KMS-11 (cell line): ENCODE measurements at regions not wholly inside any gene's neighbourhood (a gene's known extent, or its start where the extent isn't known, plus 50 kb on each side); places are given as distances from the start of the nearest gene placed in this dataset.

Experiments
- H2AFZ ChIP-seq: fragments of 200-600 bp; sonication (generic); 2 replicates; pipeline ENCODE4 v1.6.1; 2016; ENCODE audit warnings: antibody characterized with exemption, mixed run types, low read depth
- H3K27ac ChIP-seq: fragments of 200-600 bp; sonication (generic); 2 replicates; pipeline ENCODE4 v1.6.1; 2016; ENCODE audit warnings: mild to moderate bottlenecking, mixed run types
- H3K27me3 ChIP-seq: fragments of 200-600 bp; sonication (generic); 2 replicates; pipeline ENCODE4 v1.6.1; 2017; ENCODE audit warnings: mild to moderate bottlenecking, low read depth, mixed run types, moderate library complexity; ENCODE audit not compliant: insufficient read depth
- H3K36me3 ChIP-seq: fragments of 200-600 bp; sonication (generic); 2 replicates; pipeline ENCODE4 v1.6.1; 2017; ENCODE audit warnings: mild to moderate bottlenecking, mixed run types; ENCODE audit not compliant: insufficient read depth
- H3K4me1 ChIP-seq: fragments of 200-600 bp; sonication (generic); 2 replicates; pipeline ENCODE4 v1.6.1; 2016; ENCODE audit warnings: mild to moderate bottlenecking, low read depth, mixed run types; ENCODE audit not compliant: poor library complexity, severe bottlenecking
- H3K4me2 ChIP-seq: fragments of 200-600 bp; sonication (generic); 2 replicates; pipeline ENCODE4 v1.7.0; 2016; ENCODE audit warnings: mild to moderate bottlenecking, mixed run types
- H3K4me3 ChIP-seq: fragments of 200-600 bp; sonication (generic); IDR thresholded peaks from 2 replicates; pipeline ENCODE4 v1.6.1; 2017; ENCODE audit warnings: low read depth, low read length, mixed read lengths; ENCODE audit not compliant: insufficient read depth
- H3K79me2 ChIP-seq: fragments of 200-600 bp; sonication (generic); 2 replicates; pipeline ENCODE4 v1.6.1; 2016; ENCODE audit warnings: low read depth, mixed run types; ENCODE audit not compliant: insufficient read depth
- H3K9ac ChIP-seq: fragments of 200-600 bp; sonication (generic); 2 replicates; pipeline ENCODE4 v1.6.1; 2016; ENCODE audit warnings: mild to moderate bottlenecking, mixed run types
- H4K20me1 ChIP-seq: fragments of 200-600 bp; sonication (generic); 2 replicates; pipeline ENCODE4 v1.6.1; 2016; ENCODE audit warnings: mild to moderate bottlenecking, mixed run types; ENCODE audit not compliant: insufficient read depth
- TF ChIP-seq, protein P1 (sequence below): fragments of 200-600 bp; sonication (generic); conservative IDR thresholded peaks from 2 replicates; pipeline ENCODE4 v1.6.1; 2017; ENCODE audit warnings: low read depth, mild to moderate bottlenecking, antibody characterized with exemption, low read length, moderate library complexity, mixed read lengths

DNA sequence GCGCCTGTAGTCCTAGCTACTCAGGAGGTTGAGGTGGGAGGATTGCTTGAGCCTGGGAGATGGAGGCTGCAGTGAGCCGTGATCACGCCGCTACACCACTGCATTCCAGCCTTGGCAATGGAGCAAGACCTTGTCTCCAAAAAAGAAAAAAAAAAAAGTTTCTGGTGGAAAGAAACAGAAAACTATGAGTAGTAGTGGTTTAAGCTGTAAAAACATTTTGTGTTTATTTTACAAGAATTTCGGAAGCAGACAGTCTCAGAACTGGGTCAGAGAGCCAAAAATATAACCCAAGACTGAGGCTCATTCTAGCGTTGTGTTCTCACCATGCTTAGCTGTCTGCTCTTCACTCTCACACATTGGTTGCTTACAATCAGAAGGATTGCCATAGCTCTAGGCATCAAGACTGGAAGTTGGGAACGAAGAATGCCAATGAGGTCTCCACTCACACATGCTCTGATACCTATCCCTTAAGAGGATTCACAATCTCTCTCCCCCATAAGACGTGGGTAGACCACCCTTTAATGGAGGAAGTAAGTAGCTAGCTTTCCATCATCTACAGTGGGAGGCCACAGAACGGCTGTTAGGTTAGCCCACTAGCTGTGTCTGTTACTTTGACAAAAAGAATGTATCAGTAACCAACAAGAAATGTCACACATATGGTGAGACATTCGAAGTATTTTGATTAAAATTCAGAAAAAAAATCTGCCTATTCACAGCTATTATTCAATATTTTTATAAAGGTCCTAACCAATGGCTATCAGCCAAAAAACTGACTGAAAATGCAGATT is 117.6 kb upstream of the RASSF8 start:
- Histone ChIP-seq H3K9ac (no peak overlapping the region), H3K4me1 (no peaks in the 10 kb centered on the region), H3K27me3 (no peaks in the 10 kb centered on the region), H3K4me3 (no peak overlapping the region), H3K36me3 (no peaks in the 10 kb centered on the region), H3K4me2 (no peak overlapping the region), H4K20me1 (no peaks in the 10 kb centered on the region), H3K27ac (no peak overlapping the region), H2AFZ (no peak overlapping the region), H3K79me2 (no peaks in the 10 kb centered on the region)
- TF ChIP-seq, protein P1, sequence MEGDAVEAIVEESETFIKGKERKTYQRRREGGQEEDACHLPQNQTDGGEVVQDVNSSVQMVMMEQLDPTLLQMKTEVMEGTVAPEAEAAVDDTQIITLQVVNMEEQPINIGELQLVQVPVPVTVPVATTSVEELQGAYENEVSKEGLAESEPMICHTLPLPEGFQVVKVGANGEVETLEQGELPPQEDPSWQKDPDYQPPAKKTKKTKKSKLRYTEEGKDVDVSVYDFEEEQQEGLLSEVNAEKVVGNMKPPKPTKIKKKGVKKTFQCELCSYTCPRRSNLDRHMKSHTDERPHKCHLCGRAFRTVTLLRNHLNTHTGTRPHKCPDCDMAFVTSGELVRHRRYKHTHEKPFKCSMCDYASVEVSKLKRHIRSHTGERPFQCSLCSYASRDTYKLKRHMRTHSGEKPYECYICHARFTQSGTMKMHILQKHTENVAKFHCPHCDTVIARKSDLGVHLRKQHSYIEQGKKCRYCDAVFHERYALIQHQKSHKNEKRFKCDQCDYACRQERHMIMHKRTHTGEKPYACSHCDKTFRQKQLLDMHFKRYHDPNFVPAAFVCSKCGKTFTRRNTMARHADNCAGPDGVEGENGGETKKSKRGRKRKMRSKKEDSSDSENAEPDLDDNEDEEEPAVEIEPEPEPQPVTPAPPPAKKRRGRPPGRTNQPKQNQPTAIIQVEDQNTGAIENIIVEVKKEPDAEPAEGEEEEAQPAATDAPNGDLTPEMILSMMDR: no peak

DNA sequence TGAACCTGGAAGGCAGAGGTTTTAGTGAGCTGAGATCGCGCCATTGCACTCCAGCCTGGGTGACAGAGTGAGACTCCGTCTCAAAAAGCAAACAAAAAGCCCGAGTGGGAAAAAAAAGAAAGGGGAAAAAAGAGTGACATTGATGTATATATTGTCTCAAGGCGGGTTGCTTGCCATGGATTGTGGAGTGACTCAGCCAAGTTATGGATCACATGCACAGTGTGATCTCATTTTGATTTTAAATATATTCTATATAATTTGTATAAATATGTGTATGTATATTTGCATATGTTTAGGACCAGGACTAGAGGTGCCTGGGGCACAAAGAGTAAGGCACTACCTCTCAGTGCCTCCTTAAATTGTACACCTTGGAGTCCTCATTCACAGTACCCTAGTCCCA is 116.2 kb upstream of the RASSF8 start:
- no peak overlapping the region for H3K4me3 ChIP-seq
- H2AFZ ChIP-seq: no peak overlapping the region
- no peaks in the 10 kb centered on the region for H3K4me1 ChIP-seq
- H3K27ac ChIP-seq: no peak overlapping the region
- H4K20me1 ChIP-seq: no peaks in the 10 kb centered on the region
- H3K27me3 ChIP-seq: no peaks in the 10 kb centered on the region
- H3K4me2 ChIP-seq: no peak overlapping the region
- no peaks in the 10 kb centered on the region for H3K79me2 ChIP-seq
- H3K9ac ChIP-seq: no peak overlapping the region
- H3K36me3 ChIP-seq: no peaks in the 10 kb centered on the region
- TF ChIP-seq, protein P1: no peak

DNA sequence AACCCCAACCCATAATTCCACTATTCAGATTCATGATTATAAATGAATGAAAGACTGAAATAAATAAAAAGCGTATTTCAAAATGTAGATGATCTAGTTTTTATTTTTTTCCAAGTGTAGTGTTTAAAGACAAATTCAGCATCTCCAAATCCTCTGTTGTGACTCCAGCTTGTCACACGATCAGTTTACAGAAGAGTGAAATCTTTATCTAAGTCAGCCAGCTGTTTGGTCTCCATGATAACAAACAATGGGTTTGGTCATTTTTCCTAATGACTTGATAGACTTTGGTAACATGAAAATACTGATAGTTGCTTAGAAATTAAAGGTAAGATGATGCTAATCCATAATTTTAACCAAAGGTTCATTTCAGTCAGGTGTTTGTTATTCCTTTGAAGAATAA is 114.5 kb upstream of the RASSF8 start:
- Histone ChIP-seq H3K79me2 (no peaks in the 10 kb centered on the region), H2AFZ (no peak overlapping the region), H3K27ac (no peak overlapping the region), H3K27me3 (no peaks in the 10 kb centered on the region), H3K4me1 (no peaks in the 10 kb centered on the region), H3K4me3 (no peak overlapping the region), H3K36me3 (no peaks in the 10 kb centered on the region), H4K20me1 (no peaks in the 10 kb centered on the region), H3K9ac (no peak overlapping the region), H3K4me2 (no peak overlapping the region)
- TF ChIP-seq, protein P1: no peak

DNA sequence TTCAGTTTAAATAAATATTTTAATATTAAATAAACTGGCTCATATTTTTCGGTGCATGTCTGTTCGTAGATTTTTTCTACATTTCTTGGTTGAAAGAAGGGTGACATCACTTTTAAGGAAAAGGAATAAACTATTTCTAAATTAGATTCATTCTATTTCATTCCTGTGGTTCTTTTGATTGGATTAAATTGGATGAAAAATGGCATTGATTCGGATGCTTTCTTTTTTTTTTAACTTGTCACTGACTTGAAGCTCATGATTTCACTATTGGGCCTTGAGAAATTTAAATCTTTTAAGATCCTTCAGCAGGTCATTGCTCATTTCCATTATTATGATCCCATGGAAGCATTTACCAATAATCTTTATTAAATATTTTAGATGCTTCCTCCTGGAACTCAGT is 113.1 kb upstream of the RASSF8 start:
- H3K36me3 ChIP-seq: no peaks in the 10 kb centered on the region
- TF ChIP-seq, protein P1: no peak
- no peaks in the 10 kb centered on the region for H3K4me1 ChIP-seq
- H3K4me3 ChIP-seq: no peak overlapping the region
- no peaks in the 10 kb centered on the region for H3K79me2 ChIP-seq
- no peaks in the 10 kb centered on the region for H4K20me1 ChIP-seq
- no peak overlapping the region for H2AFZ ChIP-seq
- no peak overlapping the region for H3K27ac ChIP-seq
- H3K27me3 ChIP-seq: no peaks in the 10 kb centered on the region
- no peak overlapping the region for H3K9ac ChIP-seq
- no peak overlapping the region for H3K4me2 ChIP-seq
